ENCODE measurements at regions not wholly inside any gene's neighbourhood (a gene's known extent, or its start where the extent isn't known, plus 50 kb on each side); places are given as distances from the start of the nearest gene placed in this dataset.
"Not testable (repeated sequence)": the region's sequence is repeated elsewhere in the genome, so short reads cannot be mapped to it uniquely, and the experiment has no call there.

DNA sequence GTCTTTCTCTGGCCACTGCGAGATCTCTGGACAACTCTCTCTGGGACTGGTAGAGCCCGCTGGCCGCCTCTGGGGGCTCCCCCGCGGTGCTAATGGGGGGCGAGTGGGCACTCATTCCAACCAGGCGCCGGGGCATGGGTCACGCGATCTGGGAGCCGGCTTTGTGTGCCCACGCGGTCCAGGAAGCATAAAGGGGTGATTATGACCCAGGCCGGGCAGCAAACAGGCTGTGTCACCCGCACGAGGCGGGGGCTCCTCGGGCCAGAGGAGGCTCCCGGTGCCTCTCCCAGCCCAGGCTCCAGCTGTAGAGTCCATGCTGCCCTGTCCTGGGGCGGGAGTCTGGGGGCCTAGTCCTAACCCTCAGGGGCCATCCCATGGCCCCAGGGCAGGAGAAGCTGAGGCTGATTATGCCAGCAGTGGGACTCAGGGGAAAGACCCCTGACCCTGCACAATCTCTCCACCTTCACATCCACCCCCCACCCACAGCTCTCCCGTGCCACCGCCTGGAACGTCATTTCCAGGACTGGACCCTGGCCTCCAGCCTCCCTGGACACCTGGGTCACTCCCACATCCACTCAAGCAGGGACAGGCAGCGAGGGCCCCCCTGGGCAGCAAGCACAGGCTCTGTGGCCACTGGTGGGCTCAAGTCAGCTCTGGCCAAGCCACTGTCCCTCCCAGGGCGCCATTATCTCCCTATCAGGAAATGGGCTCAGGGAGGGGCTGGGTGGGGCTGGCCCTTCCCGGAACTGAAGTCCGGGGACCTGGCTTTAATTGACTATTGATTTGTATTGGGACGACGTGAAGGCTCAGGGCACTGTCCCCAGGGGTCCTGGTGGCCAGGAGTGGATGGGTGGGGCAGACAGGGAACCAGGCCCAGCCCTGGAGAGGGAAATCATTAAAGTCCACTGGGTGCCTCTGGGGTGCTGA lies 50.0 kb downstream of the PTPRS start:
- intact Hi-C loops (cut with DNase I): no loop called here
- DNase-seq: peak; percentile 73 to 94 (median 83)

- DNase-seq: peak in 1 of 42 donors; percentile 14
- intact Hi-C loops (cut with DNase I): no loop called here
Observed at GRCh38 chr19:5289060-5289990, 51.3 kb downstream of the PTPRS start.

DNA sequence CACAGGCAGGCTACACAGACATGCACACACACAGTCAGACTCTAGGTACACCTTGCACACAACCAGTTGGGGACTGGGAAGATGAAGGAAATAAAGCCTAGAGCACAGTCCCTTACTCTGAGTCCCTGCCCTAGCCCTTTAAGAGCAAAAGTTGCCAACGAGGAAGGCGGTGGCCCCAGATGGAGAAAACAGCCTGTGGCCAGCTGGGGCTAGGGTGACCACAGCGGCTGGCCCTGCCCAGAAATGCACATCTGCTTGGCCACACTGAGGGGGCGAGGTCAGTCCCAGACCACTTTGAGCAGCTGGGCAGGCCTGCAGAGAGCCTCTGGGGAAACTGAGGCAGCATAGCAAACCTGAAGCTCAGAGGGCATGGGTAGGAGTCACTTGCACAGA lies 52.3 kb downstream of the PTPRS start:
- intact Hi-C loops (cut with DNase I): no loop called here
- DNase-seq: peak in 19 of 42 donors; percentile 11 to 74 (median 41)

DNA sequence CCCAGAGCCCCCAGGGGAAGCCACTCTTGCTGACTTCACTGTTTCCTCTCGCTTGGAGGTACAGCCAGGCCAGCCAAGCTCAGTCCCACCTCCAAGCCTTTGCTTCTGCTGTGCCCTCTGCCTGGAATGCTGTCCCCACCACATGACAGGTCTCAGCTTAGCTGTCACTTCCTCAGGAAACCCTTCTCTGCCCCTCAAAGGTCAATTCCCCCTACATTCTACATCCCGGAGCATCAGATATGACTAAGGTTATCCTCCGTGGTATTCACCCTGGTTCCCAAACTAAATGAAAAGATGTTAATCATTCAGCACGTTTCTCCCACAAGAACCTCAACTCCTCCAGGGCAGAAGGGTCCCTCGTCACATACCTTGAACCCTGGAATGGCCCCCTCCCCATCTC lies 53.5 kb downstream of the PTPRS start:
- intact Hi-C loops (cut with DNase I): no loop called here
- no peak for DNase-seq

GRCh38 chr19:5286465-5287029 lies 54.1 kb downstream of the PTPRS start:
- intact Hi-C loops (cut with DNase I): no loop called here
- no peak for DNase-seq

- intact Hi-C loops (cut with DNase I): no loop called here
- DNase-seq: no peak
Observed at GRCh38 chr19:5285955-5286354, 54.7 kb downstream of the PTPRS start.

- intact Hi-C loops (cut with DNase I): no loop called here
Observed at GRCh38 chr19:5285311-5285710, 55.3 kb downstream of the PTPRS start.

DNA sequence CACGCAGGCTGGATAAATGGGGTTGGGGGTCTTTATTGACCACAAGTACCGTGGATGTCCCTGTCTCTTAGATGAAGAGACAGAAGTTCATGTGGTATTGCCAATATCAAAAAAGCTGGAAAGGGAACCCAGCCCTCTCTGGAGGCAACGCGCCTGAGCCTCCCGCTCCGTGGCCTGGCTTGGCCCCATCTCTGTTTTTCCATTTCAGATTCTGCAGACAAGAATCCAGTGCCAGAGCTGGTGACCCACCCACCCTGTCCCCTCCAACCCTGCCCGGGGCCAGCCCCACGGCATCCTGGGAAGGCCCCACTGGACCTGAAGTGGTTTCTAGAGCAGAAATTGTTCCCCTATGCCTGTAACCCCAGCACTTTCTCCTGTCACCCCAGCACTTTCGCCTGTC lies 57.7 kb downstream of the PTPRS start:
- intact Hi-C loops (cut with DNase I): no loop called here
- DNase-seq: no peak

More at GRCh38 chr19:5285311-5285710, 55.3 kb downstream of the PTPRS start:
- no peak for DNase-seq

- intact Hi-C loops (cut with DNase I): no loop called here
- no peak for DNase-seq
Observed at GRCh38 chr19:5281588-5281987, 59.0 kb downstream of the PTPRS start.

GRCh38 chr19:5275668-5276067 lies 64.9 kb downstream of the PTPRS start:
- intact Hi-C loops (cut with DNase I); DNase-seq: not testable (repeated sequence)

- intact Hi-C loops (cut with DNase I): no loop called here
- no peak for DNase-seq
Observed at GRCh38 chr19:5273782-5274181, 66.8 kb downstream of the PTPRS start.

DNA sequence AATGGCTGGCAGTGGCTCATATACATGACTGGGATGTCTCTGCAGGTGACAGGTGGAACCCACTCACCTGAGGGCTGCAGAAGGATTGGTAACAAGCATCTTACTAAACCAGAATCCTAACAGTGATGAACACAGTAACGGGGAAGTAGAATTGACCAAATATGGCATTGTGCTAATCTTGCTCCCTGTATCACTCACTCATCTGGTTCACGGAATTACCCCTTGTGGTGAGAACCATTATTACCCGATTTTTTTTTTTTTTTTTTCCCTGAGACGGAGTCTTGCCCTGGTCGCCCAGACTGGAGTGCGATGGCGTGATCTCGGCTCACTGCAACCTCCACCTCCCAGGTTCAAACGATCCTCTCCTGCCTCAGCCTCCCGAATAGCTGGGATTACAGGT lies 69.5 kb downstream of the PTPRS start:
- no peak for DNase-seq

GRCh38 chr19:5269926-5270325 lies 70.7 kb downstream of the PTPRS start:
- intact Hi-C loops (cut with DNase I): no loop called here
- DNase-seq: no peak

More for the DNA sequence above, 69.5 kb downstream of the PTPRS start:
- intact Hi-C loops (cut with DNase I): no loop called here

- no peak for DNase-seq
- intact Hi-C loops (cut with DNase I): no loop called here
Observed at GRCh38 chr19:5269279-5269678, 71.3 kb downstream of the PTPRS start.

DNA sequence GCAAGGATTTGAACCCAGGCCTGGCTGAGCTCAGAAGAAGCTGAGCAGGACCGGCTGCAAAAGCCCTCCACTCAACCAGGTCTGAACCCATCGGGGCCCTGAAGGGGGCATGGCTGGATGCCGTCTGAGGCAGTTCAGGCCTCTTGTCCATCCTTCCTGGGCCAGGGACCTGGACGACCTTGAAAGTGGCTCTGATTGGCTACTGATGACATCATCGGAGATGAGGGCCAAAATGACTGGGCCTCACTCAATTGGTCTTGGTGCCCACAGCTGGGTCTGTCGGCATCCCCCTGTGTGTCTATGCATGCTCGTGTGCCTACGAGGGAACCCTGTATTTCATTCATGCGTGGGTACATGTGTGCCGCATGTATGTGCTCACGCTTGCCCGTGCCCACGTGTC lies 71.8 kb downstream of the PTPRS start:
- no peak for DNase-seq
- intact Hi-C loops (cut with DNase I): no loop called here

GRCh38 chr19:5265260-5265659 lies 75.4 kb downstream of the PTPRS start:
- no peak for DNase-seq
- intact Hi-C loops (cut with DNase I): no loop called here

GRCh38 chr19:5264453-5264852 lies 76.2 kb downstream of the PTPRS start:
- peak in 3 of 42 donors; percentile 18 to 51 (median 32) for DNase-seq
- intact Hi-C loops (cut with DNase I): no loop called here

DNA sequence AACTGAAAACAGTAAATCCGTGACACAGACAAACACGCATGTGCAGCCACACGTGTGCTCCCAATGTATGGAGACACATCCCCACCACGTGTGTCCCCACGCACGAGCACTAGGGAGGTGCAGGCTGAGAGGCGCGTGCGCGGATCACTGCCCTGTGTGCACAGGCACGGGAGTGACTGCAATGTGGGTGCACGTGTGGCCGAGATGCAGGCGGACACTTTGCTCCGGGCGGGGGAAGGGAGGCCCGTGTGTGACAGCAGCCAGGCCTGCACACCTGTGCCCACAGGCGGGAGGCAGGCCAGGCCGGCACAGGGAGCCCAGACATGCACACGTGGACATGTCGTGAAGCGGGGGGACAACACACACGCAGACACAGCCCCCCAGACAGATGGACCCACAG lies 77.0 kb downstream of the PTPRS start:
- intact Hi-C loops (cut with DNase I): no loop called here
- DNase-seq: no peak

- DNase-seq: no peak
Observed at GRCh38 chr19:5262721-5263120, 77.9 kb downstream of the PTPRS start.

More at GRCh38 chr19:5262721-5263120, 77.9 kb downstream of the PTPRS start:
- intact Hi-C loops (cut with DNase I): no loop called here

All from head of caudate nucleus (tissue), 42 donors.